GM18505 (cell line): ENCODE measurements at regions not wholly inside any gene's neighbourhood (a gene's known extent, or its start where the extent isn't known, plus 50 kb on each side); places are given as distances from the start of the nearest gene placed in this dataset.

ENCODE experiments used
- ATAC-seq: cut with Tn5 transposase; IDR thresholded peaks from one replicate; pipeline ENCODE4 v1.9.1; 2021; ENCODE audit not compliant: unreplicated experiment
- POLR2A ChIP-seq: IDR thresholded peaks from 4 replicates; pipeline ENCODE4 v1.6.1; 2011; ENCODE audit warnings: borderline replicate concordance; ENCODE audit not compliant: insufficient read depth, insufficient read length; ENCODE audit errors: extremely low read depth

DNA sequence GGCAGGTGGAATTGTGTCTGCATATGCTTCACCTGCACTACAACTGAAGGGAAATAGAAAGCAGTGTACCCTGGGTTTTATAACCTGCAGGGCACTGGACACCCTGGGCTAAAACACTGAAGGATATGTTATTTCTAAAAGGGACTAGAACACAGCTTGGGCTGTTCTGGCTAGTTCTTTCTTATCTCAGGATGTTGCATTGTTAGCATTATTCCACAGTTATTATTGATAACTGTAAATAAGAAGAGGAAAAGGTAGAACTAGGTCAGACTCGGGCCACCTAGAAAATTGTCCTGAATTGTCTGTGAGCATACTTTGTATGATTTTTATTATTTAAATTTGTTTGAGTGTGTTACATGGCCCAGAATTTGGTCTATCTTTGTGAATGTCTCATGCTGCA, 493.9 kb upstream of the CDH9 start:
- no peak for ATAC-seq
- TF ChIP-seq POLR2A, result no peak

DNA sequence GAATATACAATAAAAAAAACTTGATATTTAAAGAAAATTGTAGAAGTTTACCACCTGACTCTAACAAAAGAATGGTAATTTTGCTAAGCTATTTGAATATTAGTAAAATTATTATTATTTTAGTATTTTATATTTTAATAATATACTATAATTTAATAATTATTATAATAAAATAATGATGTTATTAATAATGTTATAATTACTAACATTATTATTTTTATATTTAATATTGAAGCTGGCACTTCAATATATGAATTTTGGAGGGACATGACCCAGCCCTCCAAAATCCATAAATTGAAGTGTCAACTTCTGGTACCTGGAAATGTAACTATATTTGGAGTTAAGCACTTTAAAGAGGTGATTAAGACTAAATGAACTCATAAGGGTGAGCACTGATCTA, 486.1 kb upstream of the CDH9 start:
- TF ChIP-seq POLR2A, result no peak

DNA sequence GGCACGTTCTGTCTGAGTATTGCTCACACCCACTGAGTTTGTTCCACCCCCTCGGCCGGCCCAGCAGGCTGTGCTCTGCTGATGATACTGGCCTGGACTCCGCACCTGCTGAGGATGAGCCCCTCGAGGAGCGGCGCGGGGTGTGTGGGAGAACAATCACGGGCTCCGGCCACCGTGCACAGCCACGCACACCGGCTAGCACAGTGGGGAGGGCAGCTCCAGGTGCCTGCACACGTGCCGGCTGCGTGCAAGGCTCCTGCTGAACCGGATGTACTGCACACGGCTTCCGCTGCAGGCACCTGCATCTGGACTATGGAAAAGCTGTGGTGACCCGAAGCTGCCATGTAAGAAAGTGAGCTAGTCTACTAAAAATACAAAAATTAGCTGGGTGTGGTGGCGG, 485.2 kb upstream of the CDH9 start:
- TF ChIP-seq POLR2A, result no peak
- ATAC-seq, result no peak

More for the DNA sequence above, 486.1 kb upstream of the CDH9 start:
- ATAC-seq, result no peak

DNA sequence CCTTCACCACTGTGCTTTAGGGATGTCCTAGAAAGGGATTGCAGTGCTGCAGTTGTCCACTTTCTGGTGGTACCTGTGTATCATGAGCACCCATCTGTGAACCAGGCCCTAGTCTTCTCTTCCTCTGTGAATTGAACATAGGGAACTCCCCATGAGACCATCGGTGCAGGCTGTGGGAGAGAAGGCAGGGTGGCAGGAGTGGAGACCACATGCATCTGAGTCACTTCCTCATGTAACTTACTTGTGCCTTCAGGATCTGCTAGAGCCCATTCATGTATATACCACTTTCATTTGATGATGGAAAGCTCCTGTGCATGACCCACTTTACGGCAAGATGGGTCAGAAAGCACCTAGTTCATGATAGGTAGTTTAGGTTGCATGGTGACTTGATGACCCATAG, 478.1 kb upstream of the CDH9 start:
- ATAC-seq, result no peak
- TF ChIP-seq POLR2A, result no peak

DNA sequence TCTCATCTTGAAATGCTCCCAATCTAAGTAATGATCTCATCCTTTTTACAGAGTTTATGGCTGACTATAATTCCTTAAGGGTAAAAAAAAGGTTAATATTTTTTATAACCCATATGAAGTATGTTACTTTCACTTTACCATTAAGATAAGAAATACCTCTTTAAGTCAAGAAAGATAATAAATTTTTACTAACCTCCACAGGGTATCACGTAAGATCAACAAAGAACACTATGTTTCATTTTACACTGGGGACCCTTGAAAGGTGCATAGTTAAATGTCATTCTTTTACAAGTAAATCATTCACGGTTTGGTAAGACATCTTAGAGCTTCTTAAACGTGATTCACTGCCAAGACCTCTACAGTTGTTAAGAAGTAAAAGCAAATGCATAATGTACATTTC, 472.7 kb upstream of the CDH9 start:
- no peak for TF ChIP-seq POLR2A
- ATAC-seq, result no peak

DNA sequence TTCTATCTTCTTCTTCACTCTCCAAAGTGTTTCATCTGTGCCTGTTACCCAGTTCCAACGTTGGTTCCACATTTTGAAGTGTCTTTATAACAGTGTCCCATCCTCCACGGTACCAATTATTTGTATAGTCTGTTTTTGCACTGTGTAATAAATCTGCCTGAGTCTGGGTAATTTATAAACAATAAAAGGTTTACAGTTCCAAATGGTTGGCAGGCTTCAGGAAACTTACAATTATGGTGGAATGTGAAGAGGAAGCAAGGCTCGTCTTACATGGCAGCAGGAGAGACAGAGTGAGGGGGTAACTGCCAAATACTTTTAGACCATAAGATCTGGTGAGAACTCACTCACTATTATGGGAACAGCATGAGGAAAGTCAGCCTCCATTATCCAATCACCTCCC, 465.4 kb upstream of the CDH9 start:
- no peak for ATAC-seq
- TF ChIP-seq POLR2A, result no peak

DNA sequence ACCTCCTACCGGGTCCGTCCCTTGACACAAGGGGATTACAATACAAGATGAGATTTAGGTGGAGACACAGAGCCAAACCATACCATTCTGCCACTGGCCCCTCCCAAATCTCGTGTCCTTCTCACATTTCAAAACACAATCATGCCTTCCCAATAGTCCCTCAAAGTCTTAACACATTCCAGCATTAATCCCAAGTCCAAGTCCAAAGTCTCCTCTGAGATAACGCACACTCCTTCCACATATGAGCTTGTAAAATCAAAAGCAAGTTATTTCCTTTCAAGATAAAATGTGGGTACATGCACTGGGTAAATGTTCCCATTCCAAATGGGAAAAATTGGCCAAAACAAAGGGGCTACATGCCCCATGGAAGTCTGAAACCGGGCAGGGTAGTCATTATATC, 463.9 kb upstream of the CDH9 start:
- ATAC-seq, result no peak
- no peak for TF ChIP-seq POLR2A

DNA sequence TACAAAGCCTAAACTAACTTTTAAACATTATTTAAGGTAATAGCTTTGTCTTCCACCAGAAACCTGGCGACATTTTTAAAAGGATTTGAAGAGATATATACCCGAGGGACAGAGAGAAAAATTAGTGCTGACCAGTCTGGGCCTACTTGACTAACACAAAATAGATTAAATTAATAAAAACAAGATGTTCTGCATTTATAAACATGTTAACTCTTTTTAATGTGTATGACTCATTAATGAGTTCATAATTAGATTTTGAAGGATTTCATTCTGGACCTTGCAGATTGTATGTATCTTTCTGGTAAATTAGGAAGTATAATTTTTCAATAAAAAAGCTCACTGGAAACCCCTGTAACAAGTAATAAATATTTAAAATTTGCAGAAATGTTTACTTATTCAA, 459.1 kb upstream of the CDH9 start:
- no peak for TF ChIP-seq POLR2A
- ATAC-seq, result no peak

DNA sequence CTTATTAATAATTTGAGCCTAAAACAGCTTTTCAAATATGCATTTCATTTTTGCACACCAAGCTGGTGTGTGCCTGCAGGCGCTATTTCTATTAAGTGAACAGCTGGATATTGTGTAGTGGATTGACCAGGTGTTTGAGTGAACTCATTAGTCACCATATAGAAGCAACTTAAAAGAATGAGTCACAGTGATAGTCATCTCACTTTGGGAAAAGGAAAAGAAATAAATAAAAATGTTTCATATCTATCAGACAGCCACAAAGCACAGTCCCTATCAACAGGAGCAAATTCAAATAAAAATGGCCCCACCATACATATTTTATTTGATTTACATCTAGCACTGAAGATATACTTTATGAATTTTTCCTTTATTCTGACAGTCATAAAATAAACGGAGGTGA, 456.5 kb upstream of the CDH9 start:
- no peak for TF ChIP-seq POLR2A
- no peak for ATAC-seq

DNA sequence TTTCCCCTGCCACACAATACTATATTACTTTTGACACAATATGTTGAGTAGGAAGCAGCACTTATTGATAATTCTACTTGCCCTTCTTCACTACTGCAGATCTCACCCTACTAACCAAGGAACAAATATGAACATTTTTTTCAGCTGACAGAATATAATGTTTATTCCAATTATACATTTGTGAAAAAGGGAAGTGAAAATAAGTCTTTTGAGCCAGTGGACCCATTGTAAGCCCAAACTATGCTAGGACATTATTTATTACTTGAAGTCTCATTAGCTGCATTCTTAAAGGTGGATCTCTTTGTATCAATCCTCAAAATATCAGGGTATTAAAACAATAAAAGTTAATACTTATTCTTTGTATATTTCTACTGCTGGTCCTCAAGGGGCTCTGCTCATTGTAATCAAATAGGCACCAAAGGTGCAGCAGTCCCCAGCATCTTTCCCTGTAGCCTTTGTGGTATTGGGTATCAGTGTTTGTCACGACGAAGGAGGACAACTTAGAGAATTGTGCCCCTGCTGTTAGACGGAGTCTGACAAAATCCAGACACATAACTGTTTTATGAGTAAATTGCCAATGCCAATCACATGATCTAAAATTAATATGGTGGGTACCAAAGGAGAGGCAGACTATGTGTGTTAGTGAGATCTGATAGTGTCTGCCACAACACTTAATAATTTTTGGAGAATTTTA, 453.5 kb upstream of the CDH9 start:
- no peak for ATAC-seq
- no peak for TF ChIP-seq POLR2A

DNA sequence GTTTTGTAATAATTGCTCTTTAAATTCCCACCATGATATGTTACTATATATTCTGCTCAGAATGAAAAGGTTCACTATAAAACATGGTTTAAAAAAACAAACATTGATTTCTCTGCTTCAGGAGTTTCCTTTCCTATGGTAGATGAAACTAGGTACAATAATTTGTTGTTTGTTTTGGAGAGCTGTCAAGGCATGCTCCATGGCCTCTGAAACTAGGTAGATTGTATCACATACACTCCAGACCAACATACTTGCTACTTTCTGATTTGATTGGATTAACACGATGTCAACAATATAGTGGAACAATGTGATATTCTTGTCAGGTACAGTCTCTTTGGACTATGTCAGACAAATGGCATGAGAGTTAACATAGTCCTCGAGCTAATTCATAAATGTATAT, 452.7 kb upstream of the CDH9 start:
- TF ChIP-seq POLR2A, result no peak
- no peak for ATAC-seq

DNA sequence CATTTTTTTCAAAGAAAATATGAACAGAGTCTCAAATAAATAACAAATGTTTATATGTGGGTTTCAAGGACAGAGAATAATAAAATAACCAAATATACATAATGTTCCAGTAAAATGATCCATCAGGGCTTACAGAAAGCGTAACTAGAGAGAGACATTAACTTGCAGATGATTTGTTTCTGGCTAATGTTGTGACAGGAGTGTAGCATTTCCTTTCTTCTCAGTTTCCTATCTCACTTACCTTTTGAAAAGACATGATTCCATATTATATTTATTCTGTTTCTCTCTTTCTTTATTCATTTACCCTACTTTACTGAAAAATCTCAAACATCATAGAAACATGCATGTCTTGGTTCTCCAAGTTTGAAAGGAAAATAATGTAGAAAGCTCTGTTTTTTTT, 451.3 kb upstream of the CDH9 start:
- ATAC-seq, result no peak
- no peak for TF ChIP-seq POLR2A

DNA sequence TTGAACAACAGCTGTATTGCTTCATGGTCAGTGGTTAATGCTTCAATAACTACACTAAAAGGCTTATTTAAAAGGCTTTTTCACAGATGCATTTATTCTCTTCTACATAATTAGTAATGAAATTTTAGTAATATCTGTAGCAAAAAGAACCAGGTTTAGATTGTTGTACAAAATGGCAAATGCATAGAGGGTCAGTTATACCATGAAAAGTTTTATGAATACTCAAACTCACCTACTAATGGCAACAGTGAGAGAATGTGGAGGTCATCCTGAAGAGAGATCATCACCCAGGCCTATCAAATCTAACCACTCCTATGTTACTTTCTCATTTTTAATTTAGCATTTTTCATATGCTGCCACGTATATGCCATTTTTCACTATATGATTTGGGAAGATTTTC, 444.3 kb upstream of the CDH9 start:
- no peak for TF ChIP-seq POLR2A
- no peak for ATAC-seq

DNA sequence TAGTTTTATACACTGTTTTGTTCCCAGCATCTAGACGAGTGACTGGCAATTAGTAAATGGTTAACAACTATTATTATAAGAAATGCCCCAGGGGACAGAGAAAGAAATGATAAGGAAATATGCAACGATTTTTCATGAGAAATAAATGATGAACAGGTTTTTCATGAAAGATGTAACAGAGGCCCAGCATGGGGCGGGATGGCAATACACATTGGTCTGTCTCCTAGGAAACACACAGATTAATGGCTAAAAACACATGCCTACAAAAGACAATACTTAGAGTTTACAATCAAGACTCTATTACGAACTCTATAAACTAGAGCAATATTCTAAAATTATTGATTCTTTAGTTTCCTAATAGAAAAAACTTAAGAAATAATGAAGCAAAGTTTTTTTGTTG, 441.5 kb upstream of the CDH9 start:
- no peak for ATAC-seq
- no peak for TF ChIP-seq POLR2A

DNA sequence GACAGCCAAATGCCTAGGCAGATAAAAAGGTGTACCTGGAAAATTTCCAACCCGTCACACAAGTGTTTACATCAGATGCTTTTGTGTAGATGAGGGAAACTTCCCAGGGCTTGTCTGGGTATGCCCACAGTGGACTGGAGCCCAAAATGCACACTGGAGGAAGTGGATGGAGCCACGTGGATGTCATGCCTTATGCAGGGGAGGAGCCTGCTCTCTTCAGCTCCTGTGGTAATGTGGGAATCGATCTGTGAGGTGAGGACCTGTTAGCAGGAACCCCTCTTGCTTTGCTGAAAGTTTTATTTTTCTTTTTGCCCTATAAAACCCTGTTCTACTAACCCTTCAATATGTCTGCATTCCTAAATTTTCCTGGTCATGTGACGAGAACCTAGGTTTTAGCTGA, 439.2 kb upstream of the CDH9 start:
- TF ChIP-seq POLR2A, result no peak
- ATAC-seq, result no peak

DNA sequence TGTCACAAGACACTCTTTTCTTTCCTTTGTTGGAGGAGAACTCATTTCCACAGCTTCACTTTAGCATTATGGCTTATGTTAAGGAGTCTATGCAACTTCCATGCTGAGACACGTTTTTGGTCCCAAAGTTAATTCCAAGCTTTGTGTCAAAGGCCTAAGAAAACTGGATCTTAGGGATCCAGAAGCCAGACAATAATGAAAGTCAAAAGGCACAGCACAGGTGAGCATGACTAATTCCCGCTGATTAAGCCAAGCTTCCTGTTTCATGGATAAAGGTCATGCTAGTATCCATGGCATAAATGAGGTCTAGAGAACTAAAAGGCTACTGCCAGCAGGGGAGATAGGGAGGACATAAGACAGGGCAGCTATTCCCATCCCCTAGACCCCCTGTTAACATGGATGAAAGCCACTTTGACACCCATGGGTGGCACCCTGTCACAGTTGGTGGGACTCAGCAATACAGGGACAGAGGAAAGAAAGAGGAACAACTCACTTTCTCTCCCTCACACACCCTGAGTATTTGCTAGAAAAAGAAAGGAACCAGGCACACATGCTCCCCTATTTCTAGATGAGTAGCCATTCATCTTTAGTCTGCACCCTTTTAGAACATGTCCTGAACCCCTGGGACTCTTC, 438.1 kb upstream of the CDH9 start:
- no peak for TF ChIP-seq POLR2A
- ATAC-seq, result no peak

DNA sequence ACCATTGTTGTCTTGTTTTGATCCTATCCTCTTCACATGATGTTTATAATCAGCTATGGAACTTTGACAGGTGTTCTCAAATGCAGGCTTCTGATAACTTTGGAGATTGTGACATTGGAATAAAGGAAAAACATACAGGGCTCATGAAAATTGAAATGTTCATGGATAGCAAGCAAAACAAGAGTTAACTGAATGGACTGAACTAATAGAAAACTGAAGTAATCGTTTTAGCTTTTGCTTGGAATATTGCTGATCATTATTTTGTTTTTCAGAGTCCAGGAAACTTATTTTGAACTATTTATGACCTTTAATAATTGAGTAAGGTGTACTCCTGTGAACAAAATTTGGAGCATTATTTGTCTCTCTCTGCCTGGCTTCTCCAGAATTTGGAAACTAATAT, 436.7 kb upstream of the CDH9 start:
- ATAC-seq, result no peak
- TF ChIP-seq POLR2A, result no peak
